ENCODE measurements at regions not wholly inside any gene's neighbourhood (a gene's known extent, or its start where the extent isn't known, plus 50 kb on each side); places are given as distances from the start of the nearest gene placed in this dataset.

DNA sequence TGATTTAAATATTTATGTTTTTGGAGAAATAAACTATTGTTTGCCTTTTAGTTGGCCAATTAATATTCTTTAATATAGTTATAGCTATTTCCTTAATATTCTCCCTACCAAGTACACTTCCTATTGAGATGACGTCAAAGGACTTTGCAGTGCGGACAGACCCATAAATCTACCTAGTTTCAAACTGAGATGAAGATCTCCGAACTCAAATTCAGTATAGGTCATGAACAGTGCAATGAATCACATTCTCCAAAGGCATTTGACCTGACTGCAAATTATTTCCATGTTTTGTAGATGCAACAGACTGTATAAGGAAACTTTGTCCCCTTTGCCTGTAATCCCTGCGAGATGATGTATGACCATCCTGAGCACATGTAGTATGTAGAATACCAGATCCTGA lies 342.6 kb upstream of the FIGN start:
- TF ChIP-seq, protein P1, sequence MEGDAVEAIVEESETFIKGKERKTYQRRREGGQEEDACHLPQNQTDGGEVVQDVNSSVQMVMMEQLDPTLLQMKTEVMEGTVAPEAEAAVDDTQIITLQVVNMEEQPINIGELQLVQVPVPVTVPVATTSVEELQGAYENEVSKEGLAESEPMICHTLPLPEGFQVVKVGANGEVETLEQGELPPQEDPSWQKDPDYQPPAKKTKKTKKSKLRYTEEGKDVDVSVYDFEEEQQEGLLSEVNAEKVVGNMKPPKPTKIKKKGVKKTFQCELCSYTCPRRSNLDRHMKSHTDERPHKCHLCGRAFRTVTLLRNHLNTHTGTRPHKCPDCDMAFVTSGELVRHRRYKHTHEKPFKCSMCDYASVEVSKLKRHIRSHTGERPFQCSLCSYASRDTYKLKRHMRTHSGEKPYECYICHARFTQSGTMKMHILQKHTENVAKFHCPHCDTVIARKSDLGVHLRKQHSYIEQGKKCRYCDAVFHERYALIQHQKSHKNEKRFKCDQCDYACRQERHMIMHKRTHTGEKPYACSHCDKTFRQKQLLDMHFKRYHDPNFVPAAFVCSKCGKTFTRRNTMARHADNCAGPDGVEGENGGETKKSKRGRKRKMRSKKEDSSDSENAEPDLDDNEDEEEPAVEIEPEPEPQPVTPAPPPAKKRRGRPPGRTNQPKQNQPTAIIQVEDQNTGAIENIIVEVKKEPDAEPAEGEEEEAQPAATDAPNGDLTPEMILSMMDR (IDR thresholded peaks at IDR 0.05): no peak
- no peak for TF ChIP-seq POLR2A (IDR thresholded peaks at IDR 0.05)

Measured in lower leg skin (tissue), 3 donors.